AG10803 (cell line): ENCODE measurements at regions not wholly inside any gene's neighbourhood (a gene's known extent, or its start where the extent isn't known, plus 50 kb on each side); places are given as distances from the start of the nearest gene placed in this dataset.

Experiments
- DNase-seq: peaks from one replicate; pipeline ENCODE4 v3.0.0; 2010; ENCODE audit warnings: low read depth
- H3K4me3 ChIP-seq: 2 replicates; pipeline ENCODE4 v1.5.1; 2011; ENCODE audit warnings: mild to moderate bottlenecking, low read length, control low read depth
- CTCF ChIP-seq: conservative IDR thresholded peaks from 2 replicates; pipeline ENCODE4 v1.5.1; 2011; ENCODE audit warnings: mild to moderate bottlenecking, low read length, control low read depth, inconsistent platforms

- H3K4me3 ChIP-seq, result no peak overlapping the region
- no peak for TF ChIP-seq CTCF
- peak; percentile 92 for DNase-seq
These were observed 374.3 kb upstream of the TGFBR2 start for GRCh38 chr3:30232142-30232541.

GRCh38 chr3:30233913-30234646 is 372.3 kb upstream of the TGFBR2 start:
- no peak for DNase-seq
- TF ChIP-seq CTCF, result no peak
- H3K4me3 ChIP-seq, result no peak overlapping the region

GRCh38 chr3:30236011-30236410 is 370.4 kb upstream of the TGFBR2 start:
- TF ChIP-seq CTCF, result no peak
- H3K4me3 ChIP-seq, result no peak overlapping the region
- DNase-seq, result no peak

- H3K4me3 ChIP-seq, result no peak overlapping the region
- no peak for DNase-seq
- TF ChIP-seq CTCF, result no peak
These were observed 364.7 kb upstream of the TGFBR2 start for GRCh38 chr3:30241721-30242120.

GRCh38 chr3:30245858-30246622 is 360.4 kb upstream of the TGFBR2 start:
- DNase-seq, result no peak
- TF ChIP-seq CTCF, result no peak
- H3K4me3 ChIP-seq, result no peak overlapping the region

- no peak overlapping the region for H3K4me3 ChIP-seq
- TF ChIP-seq CTCF, result no peak
- no peak for DNase-seq
These were observed 358.0 kb upstream of the TGFBR2 start for GRCh38 chr3:30248423-30248822.

GRCh38 chr3:30252474-30252873 is 353.9 kb upstream of the TGFBR2 start:
- no peak overlapping the region for H3K4me3 ChIP-seq
- no peak for DNase-seq
- no peak for TF ChIP-seq CTCF
